MM.1S (cell line): ENCODE measurements at regions not wholly inside any gene's neighbourhood (a gene's known extent, or its start where the extent isn't known, plus 50 kb on each side); places are given as distances from the start of the nearest gene placed in this dataset.
A peak's percentile ranks its signal among the peaks of the same experiment; 100 is the strongest.

Source experiments
- DNase-seq: peaks from one replicate; pipeline ENCODE4 v3.0.0-alpha.2; 2015
- H2AFZ ChIP-seq: fragments of 300-600 bp; sonication (generic); 2 replicates; pipeline ENCODE4 v1.6.0; 2016; ENCODE audit warnings: antibody characterized with exemption, low read length
- H3F3A ChIP-seq: fragments of 300-600 bp; sonication (generic); 2 replicates; pipeline ENCODE4 v1.6.1; 2016; ENCODE audit warnings: mild to moderate bottlenecking, antibody characterized with exemption, low read length, moderate library complexity, mixed read lengths; ENCODE audit not compliant: insufficient read depth
- H3K27ac ChIP-seq: fragments of 300-600 bp; sonication (generic); 2 replicates; pipeline ENCODE4 v1.5.1; 2016; ENCODE audit warnings: mild to moderate bottlenecking, low read length
- H3K27me3 ChIP-seq: fragments of 300-600 bp; sonication (generic); replicated peaks from 2 replicates; pipeline ENCODE4 v1.6.0; 2016; ENCODE audit warnings: low read length; ENCODE audit not compliant: insufficient read depth
- H3K36me3 ChIP-seq: fragments of 300-600 bp; sonication (generic); replicated peaks from 2 replicates; pipeline ENCODE4 v1.6.1; 2016; ENCODE audit warnings: mild to moderate bottlenecking, low read length, mixed read lengths; ENCODE audit not compliant: insufficient read depth
- H3K4me1 ChIP-seq: fragments of 300-600 bp; sonication (generic); 2 replicates; pipeline ENCODE4 v1.6.1; 2016; ENCODE audit warnings: low read length, mixed read lengths
- H3K4me2 ChIP-seq: fragments of 300-600 bp; sonication (generic); 2 replicates; pipeline ENCODE4 v1.6.0; 2016; ENCODE audit warnings: low read depth, low read length
- H3K4me3 ChIP-seq: fragments of 300-600 bp; sonication (generic); 2 replicates; pipeline ENCODE4 v1.5.1; 2016; ENCODE audit warnings: low read length, mixed read lengths
- H3K79me2 ChIP-seq: fragments of 300-600 bp; sonication (generic); 2 replicates; pipeline ENCODE4 v1.6.1; 2016; ENCODE audit warnings: mixed run types, low read length, mixed read lengths
- H3K9ac ChIP-seq: fragments of 300-600 bp; sonication (generic); 2 replicates; pipeline ENCODE4 v1.6.1; 2016; ENCODE audit warnings: low read length, mixed read lengths
- H3K9me2 ChIP-seq: fragments of 300-600 bp; sonication (generic); replicated peaks from 2 replicates; pipeline ENCODE4 v1.6.1; 2016; ENCODE audit warnings: mild to moderate bottlenecking, low read length, mixed read lengths; ENCODE audit not compliant: insufficient read depth
- H3K9me3 ChIP-seq: fragments of 300-600 bp; sonication (generic); replicated peaks from 2 replicates; pipeline ENCODE4 v1.6.1; 2016; ENCODE audit warnings: mild to moderate bottlenecking, low read length, mixed read lengths; ENCODE audit not compliant: insufficient read depth
- H4K20me1 ChIP-seq: fragments of 300-600 bp; sonication (generic); 2 replicates; pipeline ENCODE4 v1.6.1; 2016; ENCODE audit warnings: mild to moderate bottlenecking, low read length, moderate library complexity, mixed read lengths; ENCODE audit not compliant: insufficient read depth
- EZH2 ChIP-seq: fragments of 300-600 bp; sonication (generic); optimal IDR thresholded peaks from 2 replicates; pipeline ENCODE3; 2017; ENCODE audit warnings: low read depth, mild to moderate bottlenecking, antibody characterized with exemption, low read length, mixed read lengths
- EZH2phosphoT487 ChIP-seq: fragments of 300-600 bp; sonication (generic); IDR thresholded peaks from 2 replicates; pipeline ENCODE4 v1.6.1; 2018; ENCODE audit warnings: antibody characterized with exemption, low read length
- TF ChIP-seq, protein P1 (sequence below): fragments of 300-600 bp; sonication (generic); IDR thresholded peaks from 2 replicates; pipeline ENCODE4 v1.5.1; 2016; ENCODE audit warnings: antibody characterized with exemption, low read length, mixed read lengths

DNA sequence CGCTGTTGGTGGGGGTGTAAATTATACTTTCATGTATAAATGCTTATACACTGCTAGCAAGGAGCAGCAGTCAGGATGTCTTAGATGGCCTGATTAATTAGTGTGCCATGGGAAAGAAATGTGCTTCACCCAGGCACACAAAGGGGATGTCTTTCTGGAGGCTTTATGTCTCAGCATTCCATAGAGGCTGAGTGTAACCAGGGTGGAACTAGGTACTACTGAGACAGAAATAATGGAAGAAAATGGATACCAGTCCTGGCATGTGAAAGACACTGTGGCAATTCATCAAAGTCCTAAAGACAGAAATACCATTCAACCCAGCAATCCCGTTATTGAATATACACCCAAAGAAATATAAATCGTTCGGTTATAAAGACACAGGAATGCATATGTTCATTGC lies 52.5 kb downstream of the PF4 start:
- Histone ChIP-seq H3K9me2 (no peaks in the 10 kb centered on the region), H3K36me3 (no peaks in the 10 kb centered on the region), H3K4me1 (no peaks in the 10 kb centered on the region), H3K27me3 (no peaks in the 10 kb centered on the region), H3K4me2 (no peak overlapping the region), H3K9ac (no peak overlapping the region), H2AFZ (no peak overlapping the region), H3K27ac (no peak overlapping the region), H3F3A (no peaks in the 10 kb centered on the region), H3K9me3 (no peaks in the 10 kb centered on the region), H3K79me2 (no peaks in the 10 kb centered on the region), H3K4me3 (no peak overlapping the region), H4K20me1 (no peaks in the 10 kb centered on the region)
- DNase-seq: no peak
- TF ChIP-seq EZH2phosphoT487 (no peak), EZH2 (no peak)
- TF ChIP-seq, protein P1, sequence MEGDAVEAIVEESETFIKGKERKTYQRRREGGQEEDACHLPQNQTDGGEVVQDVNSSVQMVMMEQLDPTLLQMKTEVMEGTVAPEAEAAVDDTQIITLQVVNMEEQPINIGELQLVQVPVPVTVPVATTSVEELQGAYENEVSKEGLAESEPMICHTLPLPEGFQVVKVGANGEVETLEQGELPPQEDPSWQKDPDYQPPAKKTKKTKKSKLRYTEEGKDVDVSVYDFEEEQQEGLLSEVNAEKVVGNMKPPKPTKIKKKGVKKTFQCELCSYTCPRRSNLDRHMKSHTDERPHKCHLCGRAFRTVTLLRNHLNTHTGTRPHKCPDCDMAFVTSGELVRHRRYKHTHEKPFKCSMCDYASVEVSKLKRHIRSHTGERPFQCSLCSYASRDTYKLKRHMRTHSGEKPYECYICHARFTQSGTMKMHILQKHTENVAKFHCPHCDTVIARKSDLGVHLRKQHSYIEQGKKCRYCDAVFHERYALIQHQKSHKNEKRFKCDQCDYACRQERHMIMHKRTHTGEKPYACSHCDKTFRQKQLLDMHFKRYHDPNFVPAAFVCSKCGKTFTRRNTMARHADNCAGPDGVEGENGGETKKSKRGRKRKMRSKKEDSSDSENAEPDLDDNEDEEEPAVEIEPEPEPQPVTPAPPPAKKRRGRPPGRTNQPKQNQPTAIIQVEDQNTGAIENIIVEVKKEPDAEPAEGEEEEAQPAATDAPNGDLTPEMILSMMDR: no peak

DNA sequence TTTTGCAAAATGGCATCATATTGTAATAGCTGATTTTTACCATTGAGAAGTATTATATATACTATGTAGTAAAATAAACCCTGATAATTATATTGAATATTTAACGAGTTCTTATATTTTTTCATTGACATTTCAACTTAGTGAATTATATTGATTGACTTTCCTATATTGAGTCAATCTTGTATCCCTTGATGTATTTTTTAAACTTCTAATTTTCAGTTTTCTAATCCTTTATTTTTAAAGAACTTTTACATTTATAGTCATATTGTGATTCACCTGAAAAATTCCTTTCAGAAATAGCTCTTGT lies 54.4 kb downstream of the CXCL1 start:
- Histone ChIP-seq H3K9me3 (no peaks in the 10 kb centered on the region), H3K4me3 (no peak overlapping the region), H3F3A (no peaks in the 10 kb centered on the region), H3K4me1 (no peaks in the 10 kb centered on the region), H2AFZ (no peak overlapping the region), H3K79me2 (no peaks in the 10 kb centered on the region), H3K9me2 (no peaks in the 10 kb centered on the region), H3K36me3 (no peaks in the 10 kb centered on the region), H3K9ac (no peak overlapping the region), H4K20me1 (no peaks in the 10 kb centered on the region), H3K4me2 (no peak overlapping the region), H3K27ac (no peak overlapping the region), H3K27me3 (no peaks in the 10 kb centered on the region)
- TF ChIP-seq EZH2: no peak
- TF ChIP-seq EZH2phosphoT487: no peak
- TF ChIP-seq, protein P1: no peak
- DNase-seq: no peak

DNA sequence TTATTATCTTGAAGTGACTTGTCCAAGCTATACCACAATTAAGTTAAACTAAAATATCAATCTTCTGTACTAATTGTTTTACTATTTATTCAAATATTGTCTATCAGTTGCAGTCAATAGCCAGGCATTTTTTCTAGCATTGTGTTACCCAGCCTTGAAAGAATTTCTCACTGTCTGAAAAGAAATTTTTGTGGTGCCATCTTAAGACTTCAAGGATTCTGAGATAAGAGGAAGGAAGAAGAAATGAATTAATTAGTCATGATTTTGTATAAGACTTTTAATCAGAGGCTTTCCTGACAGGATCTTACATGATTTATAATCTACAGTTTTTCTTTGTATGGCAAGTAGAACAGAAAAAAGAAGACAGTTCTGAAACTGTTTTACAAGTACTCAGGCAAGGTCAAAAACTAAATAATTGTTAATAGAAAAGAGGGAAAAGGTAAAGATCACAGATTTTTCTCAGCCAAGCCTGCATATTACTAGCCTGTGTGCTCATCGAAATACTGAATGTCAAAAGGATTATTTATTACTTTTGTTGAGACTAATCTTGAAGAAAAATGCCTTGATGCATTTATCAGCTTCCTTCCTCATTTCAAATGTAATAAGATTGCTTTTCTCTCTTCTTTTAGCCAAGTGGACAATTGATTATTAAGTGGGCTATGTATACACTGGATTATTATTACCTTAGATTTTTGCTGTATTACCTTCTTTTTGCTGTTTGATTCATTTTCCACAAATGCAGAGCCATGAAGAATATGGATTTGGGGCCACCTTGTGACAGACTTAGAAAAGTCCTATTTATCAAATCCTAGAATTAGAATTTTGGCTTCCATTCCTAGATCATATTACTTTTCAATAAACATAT lies 53.8 kb downstream of the CXCL1 start:
- Histone ChIP-seq H3K9me3 (no peaks in the 10 kb centered on the region), H3K27me3 (no peaks in the 10 kb centered on the region), H3F3A (no peaks in the 10 kb centered on the region), H3K4me2 (no peak overlapping the region), H3K79me2 (no peaks in the 10 kb centered on the region), H3K36me3 (no peaks in the 10 kb centered on the region), H3K9me2 (no peaks in the 10 kb centered on the region), H4K20me1 (no peaks in the 10 kb centered on the region), H3K4me3 (no peak overlapping the region), H2AFZ (no peak overlapping the region), H3K27ac (no peak overlapping the region), H3K4me1 (no peaks in the 10 kb centered on the region), H3K9ac (no peak overlapping the region)
- no peak for TF ChIP-seq EZH2
- TF ChIP-seq, protein P1: peak; percentile 34
- peak; percentile 31 for DNase-seq
